OCI-LY1 (cell line): ENCODE measurements at regions not wholly inside any gene's neighbourhood (a gene's known extent, or its start where the extent isn't known, plus 50 kb on each side); places are given as distances from the start of the nearest gene placed in this dataset.

ENCODE experiments used
- CTCF ChIP-seq: fragments of 200-600 bp; sonication (generic), shearing (Covaris generic); IDR thresholded peaks from 2 replicates; pipeline ENCODE4 v1.5.1; 2017; ENCODE audit warnings: mild to moderate bottlenecking, antibody characterized with exemption, low read length, moderate library complexity, mixed read lengths
- EZH2 ChIP-seq: fragments of 200-600 bp; sonication (generic), shearing (Covaris generic); IDR thresholded peaks from 2 replicates; pipeline ENCODE4 v1.8.0; 2017; ENCODE audit warnings: borderline replicate concordance, mixed run types, mild to moderate bottlenecking, antibody characterized with exemption, low read length, moderate library complexity, mixed read lengths

GRCh38 chr7:13407911-13408310, 581.6 kb downstream of the ETV1 start:
- TF ChIP-seq CTCF (no peak), EZH2 (no peak)
